ENCODE measurements at regions not wholly inside any gene's neighbourhood (a gene's known extent, or its start where the extent isn't known, plus 50 kb on each side); places are given as distances from the start of the nearest gene placed in this dataset.

- Histone ChIP-seq H3K9me3 (no peaks in the 10 kb centered on the region), H3K27me3 (ENCODE audit: insufficient read depth in 3 of 3, low read length in 2 of 3) (no peaks in the 10 kb centered on the region), H3K4me3 (no peak overlapping the region), H3K4me1 (no peaks in the 10 kb centered on the region), H3K27ac (no peak overlapping the region), H3K36me3 (ENCODE audit: insufficient read depth in 1 of 2, low read depth in 1 of 2) (no peaks in the 10 kb centered on the region)
- 81 to 89% (median 85%) methylated on average over 4 of the region's 4 CpGs for WGBS, 3 donors
- TF ChIP-seq CTCF (IDR thresholded peaks at IDR 0.05) = no peak
- DNase-seq (no peak), ATAC-seq (no peak)
- intact Hi-C loops (cut with DNase I) = no loop called here
These were observed 336.3 kb upstream of the NRXN1 start for GRCh38 chr2:51368250-51368649.

- ATAC-seq = no peak
- DNase-seq = no peak
- no peak for TF ChIP-seq CTCF (IDR thresholded peaks at IDR 0.05)
- Histone ChIP-seq H3K36me3 (ENCODE audit: insufficient read depth in 1 of 2, low read depth in 1 of 2) (no peaks in the 10 kb centered on the region), H3K4me3 (no peak overlapping the region), H3K27me3 (ENCODE audit: insufficient read depth in 3 of 3, low read length in 2 of 3) (no peaks in the 10 kb centered on the region), H3K27ac (no peak overlapping the region), H3K4me1 (no peaks in the 10 kb centered on the region), H3K9me3 (no peaks in the 10 kb centered on the region)
- 56 to 63% (median 60%) methylated on average over 1 of the region's 1 CpG for WGBS, 3 donors
- intact Hi-C loops (cut with DNase I) = no loop called here
These were observed 318.2 kb upstream of the NRXN1 start for GRCh38 chr2:51350100-51350499.

- H3K36me3 ChIP-seq (ENCODE audit: insufficient read depth in 1 of 2, low read depth in 1 of 2) = no peaks in the 10 kb centered on the region
- H3K4me1 ChIP-seq = no peaks in the 10 kb centered on the region
- H3K27ac ChIP-seq = no peak overlapping the region
- no peak overlapping the region for H3K4me3 ChIP-seq
- DNase-seq = no peak
- H3K9me3 ChIP-seq = no peaks in the 10 kb centered on the region
- H3K27me3 ChIP-seq (ENCODE audit: insufficient read depth in 3 of 3, low read length in 2 of 3) = no peaks in the 10 kb centered on the region
- TF ChIP-seq CTCF (IDR thresholded peaks at IDR 0.05) = no peak
- intact Hi-C loops (cut with DNase I) = no loop called here
- 18 to 34% (median 19%) methylated on average over 2 of the region's 2 CpGs for WGBS, 3 donors
- no peak for ATAC-seq
These were observed 313.0 kb upstream of the NRXN1 start for GRCh38 chr2:51344886-51345285.

GRCh38 chr2:51335087-51336058 lies 303.4 kb upstream of the NRXN1 start:
- Histone ChIP-seq H3K9me3 (no peaks in the 10 kb centered on the region), H3K27ac (no peak overlapping the region), H3K36me3 (ENCODE audit: insufficient read depth in 1 of 2, low read depth in 1 of 2) (no peaks in the 10 kb centered on the region), H3K27me3 (ENCODE audit: insufficient read depth in 3 of 3, low read length in 2 of 3) (no peaks in the 10 kb centered on the region), H3K4me3 (no peak overlapping the region), H3K4me1 (no peaks in the 10 kb centered on the region)
- no peak for ATAC-seq
- 64 to 68% (median 68%) methylated on average over 7 of the region's 7 CpGs for WGBS, 3 donors
- DNase-seq = no peak
- TF ChIP-seq CTCF (IDR thresholded peaks at IDR 0.05) = no peak
- intact Hi-C loops (cut with DNase I) = no loop called here

Data from psoas muscle (tissue), 7 donors.